ENCODE measurements at regions not wholly inside any gene's neighbourhood (a gene's known extent, or its start where the extent isn't known, plus 50 kb on each side); places are given as distances from the start of the nearest gene placed in this dataset.
"Not testable (repeated sequence)": the region's sequence is repeated elsewhere in the genome, so short reads cannot be mapped to it uniquely, and the experiment has no call there.

GRCh38 chr6:119499797-119500196 is 150.2 kb upstream of the MAN1A1 start:
- Histone ChIP-seq H3K27ac (no peak overlapping the region), H3K79me2 (ENCODE audit: insufficient read depth, low read depth) (no peaks in the 10 kb centered on the region), H3K4me3 (IDR thresholded peaks at IDR 0.05; ENCODE audit: insufficient read depth, low read depth, low read length) (no peak overlapping the region), H4K20me1 (ENCODE audit: insufficient read depth) (no peaks in the 10 kb centered on the region), H3K4me2 (peak overlapping the region; percentile 36; the same call in 1 of the 2 replicates), H2AFZ (ENCODE audit: low read depth) (no peak overlapping the region), H3K4me1 (ENCODE audit: low read depth, poor library complexity, severe bottlenecking) (peaks cover 56% of the 10 kb centered on the region), H3K9ac (no peak overlapping the region), H3K36me3 (ENCODE audit: insufficient read depth) (no peaks in the 10 kb centered on the region), H3K27me3 (ENCODE audit: insufficient read depth, low read depth) (no peaks in the 10 kb centered on the region)
- no peak for TF ChIP-seq CTCF (conservative IDR thresholded peaks at IDR 0.05; ENCODE audit: low read depth, low read length)

GRCh38 chr6:119497988-119498727 is 148.6 kb upstream of the MAN1A1 start:
- Histone ChIP-seq H3K36me3 (ENCODE audit: insufficient read depth) (no peaks in the 10 kb centered on the region), H3K4me2 (peak overlapping the region; percentile 54; the same call in 1 of the 2 replicates), H3K4me1 (ENCODE audit: low read depth, poor library complexity, severe bottlenecking) (peaks cover 56% of the 10 kb centered on the region), H3K27me3 (ENCODE audit: insufficient read depth, low read depth) (no peaks in the 10 kb centered on the region), H3K4me3 (IDR thresholded peaks at IDR 0.05; ENCODE audit: insufficient read depth, low read depth, low read length) (no peak overlapping the region), H2AFZ (ENCODE audit: low read depth) (peak overlapping the region; percentile 41), H3K27ac (peak overlapping the region; percentile 26), H3K79me2 (ENCODE audit: insufficient read depth, low read depth) (no peaks in the 10 kb centered on the region), H4K20me1 (ENCODE audit: insufficient read depth) (no peaks in the 10 kb centered on the region), H3K9ac (no peak overlapping the region)
- no peak for TF ChIP-seq CTCF (conservative IDR thresholded peaks at IDR 0.05; ENCODE audit: low read depth, low read length)

- Histone ChIP-seq H3K79me2 (ENCODE audit: insufficient read depth, low read depth) (no peaks in the 10 kb centered on the region), H3K4me3 (IDR thresholded peaks at IDR 0.05; ENCODE audit: insufficient read depth, low read depth, low read length) (no peak overlapping the region), H3K4me2 (no peak overlapping the region), H4K20me1 (ENCODE audit: insufficient read depth) (no peaks in the 10 kb centered on the region), H3K9ac (no peak overlapping the region), H3K27me3 (ENCODE audit: insufficient read depth, low read depth) (no peaks in the 10 kb centered on the region), H2AFZ (ENCODE audit: low read depth) (no peak overlapping the region), H3K36me3 (ENCODE audit: insufficient read depth) (no peaks in the 10 kb centered on the region), H3K4me1 (ENCODE audit: low read depth, poor library complexity, severe bottlenecking) (peaks cover 32% of the 10 kb centered on the region), H3K27ac (no peak overlapping the region)
- no peak for TF ChIP-seq CTCF (conservative IDR thresholded peaks at IDR 0.05; ENCODE audit: low read depth, low read length)
These were observed 145.7 kb upstream of the MAN1A1 start for GRCh38 chr6:119495230-119495683.

- no peak overlapping the region for H2AFZ ChIP-seq (ENCODE audit: low read depth)
- H3K36me3 ChIP-seq (ENCODE audit: insufficient read depth): no peaks in the 10 kb centered on the region
- TF ChIP-seq CTCF (conservative IDR thresholded peaks at IDR 0.05; ENCODE audit: low read depth, low read length): no peak
- no peaks in the 10 kb centered on the region for H3K79me2 ChIP-seq (ENCODE audit: insufficient read depth, low read depth)
- H4K20me1 ChIP-seq (ENCODE audit: insufficient read depth): no peaks in the 10 kb centered on the region
- peaks cover 20% of the 10 kb centered on the region for H3K4me1 ChIP-seq (ENCODE audit: low read depth, poor library complexity, severe bottlenecking)
- H3K4me2 ChIP-seq: no peak overlapping the region
- H3K9ac ChIP-seq: no peak overlapping the region
- H3K27ac ChIP-seq: no peak overlapping the region
- H3K4me3 ChIP-seq (IDR thresholded peaks at IDR 0.05; ENCODE audit: insufficient read depth, low read depth, low read length): no peak overlapping the region
- no peaks in the 10 kb centered on the region for H3K27me3 ChIP-seq (ENCODE audit: insufficient read depth, low read depth)
These were observed 144.4 kb upstream of the MAN1A1 start for GRCh38 chr6:119493980-119494379.

GRCh38 chr6:119491112-119491511 is 141.6 kb upstream of the MAN1A1 start:
- H3K4me2 ChIP-seq; H3K79me2 ChIP-seq (ENCODE audit: insufficient read depth, low read depth); H3K27ac ChIP-seq; H3K9ac ChIP-seq; H2AFZ ChIP-seq (ENCODE audit: low read depth); H4K20me1 ChIP-seq (ENCODE audit: insufficient read depth); H3K36me3 ChIP-seq (ENCODE audit: insufficient read depth); H3K4me3 ChIP-seq (IDR thresholded peaks at IDR 0.05; ENCODE audit: insufficient read depth, low read depth, low read length); H3K4me1 ChIP-seq (ENCODE audit: low read depth, poor library complexity, severe bottlenecking); H3K27me3 ChIP-seq (ENCODE audit: insufficient read depth, low read depth): not testable (repeated sequence)

GRCh38 chr6:119490050-119490449 is 140.5 kb upstream of the MAN1A1 start:
- not testable (repeated sequence) for H3K9ac ChIP-seq; H3K4me3 ChIP-seq (IDR thresholded peaks at IDR 0.05; ENCODE audit: insufficient read depth, low read depth, low read length); H3K79me2 ChIP-seq (ENCODE audit: insufficient read depth, low read depth); H3K27me3 ChIP-seq (ENCODE audit: insufficient read depth, low read depth); H4K20me1 ChIP-seq (ENCODE audit: insufficient read depth); H3K36me3 ChIP-seq (ENCODE audit: insufficient read depth); H2AFZ ChIP-seq (ENCODE audit: low read depth); H3K4me2 ChIP-seq; H3K4me1 ChIP-seq (ENCODE audit: low read depth, poor library complexity, severe bottlenecking); H3K27ac ChIP-seq

Data from KMS-11 (cell line).